OCI-LY7 (cell line): ENCODE measurements at regions not wholly inside any gene's neighbourhood (a gene's known extent, or its start where the extent isn't known, plus 50 kb on each side); places are given as distances from the start of the nearest gene placed in this dataset.

Experiments
- BruUV-seq: library from RNA; stranded (reverse); fragments of 400-500 nt; replicated peaks from 2 replicates; lab custom pipeline; 2021; lab: Mats Ljungman, UMichigan
- CTCF ChIA-PET: fragments of 300-600 bp; sonication (Branson Sonifier 250); formaldehyde crosslinking; loops from one replicate; lab custom pipeline; 2022; ENCODE audit warnings: antibody characterized with exemption; ENCODE audit not compliant: unreplicated experiment; lab: Charles Lee
- POLR2A ChIA-PET: fragments of 300-600 bp; sonication (Branson Sonifier 250); formaldehyde crosslinking; loops from one replicate; lab custom pipeline; 2022; ENCODE audit warnings: antibody characterized with exemption; lab: Charles Lee
- DNase-seq: peaks from one replicate; pipeline ENCODE4 v3.0.0-alpha.2; 2015; ENCODE audit warnings: low spot score
- H2AFZ ChIP-seq: fragments of 200-600 bp; sonication (generic), shearing (Covaris generic); 2 replicates; pipeline ENCODE4 v1.6.1; 2014; ENCODE audit warnings: mild to moderate bottlenecking, antibody characterized with exemption, low read length, moderate library complexity
- H3K27ac ChIP-seq: fragments of 200-600 bp; sonication (generic); 2 replicates; pipeline ENCODE4 v1.5.1; 2014; ENCODE audit warnings: mixed run types, low read depth, mild to moderate bottlenecking, moderate library complexity, low read length, inconsistent platforms; ENCODE audit not compliant: poor library complexity, severe bottlenecking
- H3K36me3 ChIP-seq: fragments of 200-600 bp; sonication (generic); 2 replicates; pipeline ENCODE4 v1.6.1; 2014; ENCODE audit warnings: mild to moderate bottlenecking, antibody characterized with exemption, low read length, moderate library complexity, mixed read lengths; ENCODE audit not compliant: insufficient read depth
- H3K4me1 ChIP-seq: fragments of 200-600 bp; sonication (generic); 2 replicates; pipeline ENCODE4 v1.5.1; 2014; ENCODE audit warnings: mild to moderate bottlenecking, low read length; ENCODE audit not compliant: insufficient read depth, poor library complexity, severe bottlenecking
- H3K4me2 ChIP-seq: fragments of 200-600 bp; sonication (generic); 2 replicates; pipeline ENCODE4 v1.6.1; 2014; ENCODE audit warnings: mild to moderate bottlenecking, low read length
- H3K4me3 ChIP-seq: fragments of 200-600 bp; sonication (generic); 2 replicates; pipeline ENCODE4 v1.5.1; 2014; ENCODE audit warnings: mild to moderate bottlenecking, low read depth, low read length; ENCODE audit not compliant: poor library complexity, severe bottlenecking
- H3K79me2 ChIP-seq: fragments of 200-600 bp; sonication (generic); 2 replicates; pipeline ENCODE4 v1.6.1; 2016; ENCODE audit warnings: low read depth, mild to moderate bottlenecking, low read length, moderate library complexity, mixed read lengths; ENCODE audit not compliant: insufficient read depth
- H3K9me2 ChIP-seq: fragments of 200-600 bp; sonication (generic); 2 replicates; pipeline ENCODE4 v1.6.1; 2016; ENCODE audit warnings: mild to moderate bottlenecking, low read length, mixed read lengths; ENCODE audit not compliant: insufficient read depth
- H3K9me3 ChIP-seq: fragments of 200-600 bp; sonication (generic); 2 replicates; pipeline ENCODE4 v1.6.1; 2014; ENCODE audit warnings: mild to moderate bottlenecking, mixed run types, low read length, mixed read lengths
- H4K20me1 ChIP-seq: fragments of 200-600 bp; sonication (generic); 2 replicates; pipeline ENCODE4 v1.6.1; 2014; ENCODE audit warnings: mild to moderate bottlenecking, antibody characterized with exemption, low read length, moderate library complexity, mixed read lengths; ENCODE audit not compliant: insufficient read depth
- CTCF ChIP-seq: fragments of 200-600 bp; sonication (generic); conservative IDR thresholded peaks from 2 replicates; pipeline ENCODE4 v1.5.1; 2014; ENCODE audit warnings: mild to moderate bottlenecking, antibody characterized with exemption, low read length, moderate library complexity, mixed read lengths
- EZH2phosphoT487 ChIP-seq: fragments of 200-600 bp; sonication (generic); IDR thresholded peaks from 2 replicates; pipeline ENCODE4 v1.6.1; 2018; ENCODE audit warnings: low read depth, borderline replicate concordance, mild to moderate bottlenecking, mixed run types, antibody characterized with exemption, low read length, moderate library complexity, mixed read lengths
- intact Hi-C: fragments of 100-400 bp; cut with micrococcal nuclease; formaldehyde crosslinking; loops from one replicate; pipeline ENCODE4 v1.10.0; 2022; ENCODE audit not compliant: unreplicated experiment

GRCh38 chr12:105523164-105524057, 192.9 kb downstream of the C12orf75 start:
- no peak for DNase-seq
- Histone ChIP-seq H3K79me2 (no peaks in the 10 kb centered on the region), H3K9me2 (no peaks in the 10 kb centered on the region), H2AFZ (no peak overlapping the region), H3K4me1 (no peaks in the 10 kb centered on the region), H3K9me3 (no peaks in the 10 kb centered on the region), H3K4me2 (no peak overlapping the region), H3K27ac (no peak overlapping the region), H4K20me1 (no peaks in the 10 kb centered on the region), H3K36me3 (no peaks in the 10 kb centered on the region), H3K4me3 (no peak overlapping the region)
- TF ChIP-seq EZH2phosphoT487, result no peak
- TF ChIP-seq CTCF, result no peak
- ChIA-PET POLR2A (no interaction called here), CTCF (no interaction called here)
- BruUV-seq, result no TSS peak
- intact Hi-C loops, result no loop called here

GRCh38 chr12:105524961-105525360, 194.5 kb downstream of the C12orf75 start:
- BruUV-seq, result no TSS peak
- POLR2A ChIA-PET, result interaction anchor here (0.7 kb wide), 1 partner anchor 67 kb away, joined by 3 read pairs; no protein-coding TSS in a partner anchor
- no peaks in the 10 kb centered on the region for H3K9me2 ChIP-seq

More at GRCh38 chr12:105524961-105525360, 194.5 kb downstream of the C12orf75 start:
- CTCF ChIA-PET, result no interaction called here
- Histone ChIP-seq H2AFZ (no peak overlapping the region), H3K36me3 (no peaks in the 10 kb centered on the region), H3K27ac (no peak overlapping the region), H3K4me1 (no peaks in the 10 kb centered on the region), H3K9me3 (no peaks in the 10 kb centered on the region), H3K4me3 (no peak overlapping the region), H3K4me2 (no peak overlapping the region), H3K79me2 (no peaks in the 10 kb centered on the region), H4K20me1 (no peaks in the 10 kb centered on the region)
- DNase-seq, result no peak
- no peak for TF ChIP-seq EZH2phosphoT487
- no peak for TF ChIP-seq CTCF
- intact Hi-C loops, result no loop called here
